ENCODE measurements at regions not wholly inside any gene's neighbourhood (a gene's known extent, or its start where the extent isn't known, plus 50 kb on each side); places are given as distances from the start of the nearest gene placed in this dataset.

DNA sequence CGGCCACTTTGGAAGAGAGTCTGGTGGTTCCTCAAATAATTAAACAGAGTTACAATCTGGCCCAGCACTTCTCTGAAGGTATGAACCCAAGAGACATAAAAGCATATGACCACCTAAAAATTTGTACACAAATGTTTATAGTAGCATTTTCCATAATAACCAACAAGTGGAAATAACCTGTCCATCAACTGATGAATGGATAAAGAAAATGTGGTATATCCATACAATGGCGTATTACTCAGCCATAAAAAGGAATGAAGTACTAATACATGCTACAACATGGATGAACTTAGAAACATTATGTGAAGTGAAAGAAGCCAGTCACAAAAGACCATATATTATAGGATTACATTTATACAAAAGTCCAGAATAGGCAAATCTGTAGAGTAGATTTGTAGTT is 76.0 kb upstream of the RGPD5 start:
- H3K27ac ChIP-seq (ENCODE audit: low read depth, low read length, poor library complexity, severe bottlenecking): no peak overlapping the region
- H4K20me1 ChIP-seq (ENCODE audit: insufficient read depth, low read length): no peaks in the 10 kb centered on the region
- no peak overlapping the region for H2AFZ ChIP-seq (ENCODE audit: low read length)
- H3K9me2 ChIP-seq (ENCODE audit: insufficient read depth, low read length): no peaks in the 10 kb centered on the region
- H3K9me3 ChIP-seq (ENCODE audit: low read length): no peaks in the 10 kb centered on the region
- intact Hi-C loops (cut with micrococcal nuclease; ENCODE audit: unreplicated experiment): no loop called here
- CTCF ChIA-PET (ENCODE audit: unreplicated experiment): no interaction called here
- no peaks in the 10 kb centered on the region for H3K4me1 ChIP-seq (ENCODE audit: insufficient read depth, low read length, poor library complexity, severe bottlenecking)
- BruUV-seq (replicated peaks): no TSS peak
- no peak overlapping the region for H3K4me2 ChIP-seq (ENCODE audit: low read length)
- no peaks in the 10 kb centered on the region for H3K36me3 ChIP-seq (ENCODE audit: insufficient read depth, low read length)
- no peak overlapping the region for H3K4me3 ChIP-seq (ENCODE audit: low read depth, low read length, poor library complexity, severe bottlenecking)
- POLR2A ChIA-PET: no interaction called here
- TF ChIP-seq, protein P1, sequence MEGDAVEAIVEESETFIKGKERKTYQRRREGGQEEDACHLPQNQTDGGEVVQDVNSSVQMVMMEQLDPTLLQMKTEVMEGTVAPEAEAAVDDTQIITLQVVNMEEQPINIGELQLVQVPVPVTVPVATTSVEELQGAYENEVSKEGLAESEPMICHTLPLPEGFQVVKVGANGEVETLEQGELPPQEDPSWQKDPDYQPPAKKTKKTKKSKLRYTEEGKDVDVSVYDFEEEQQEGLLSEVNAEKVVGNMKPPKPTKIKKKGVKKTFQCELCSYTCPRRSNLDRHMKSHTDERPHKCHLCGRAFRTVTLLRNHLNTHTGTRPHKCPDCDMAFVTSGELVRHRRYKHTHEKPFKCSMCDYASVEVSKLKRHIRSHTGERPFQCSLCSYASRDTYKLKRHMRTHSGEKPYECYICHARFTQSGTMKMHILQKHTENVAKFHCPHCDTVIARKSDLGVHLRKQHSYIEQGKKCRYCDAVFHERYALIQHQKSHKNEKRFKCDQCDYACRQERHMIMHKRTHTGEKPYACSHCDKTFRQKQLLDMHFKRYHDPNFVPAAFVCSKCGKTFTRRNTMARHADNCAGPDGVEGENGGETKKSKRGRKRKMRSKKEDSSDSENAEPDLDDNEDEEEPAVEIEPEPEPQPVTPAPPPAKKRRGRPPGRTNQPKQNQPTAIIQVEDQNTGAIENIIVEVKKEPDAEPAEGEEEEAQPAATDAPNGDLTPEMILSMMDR (conservative IDR thresholded peaks at IDR 0.05; ENCODE audit: low read length): no peak
- TF ChIP-seq EZH2phosphoT487 (IDR thresholded peaks at IDR 0.05; ENCODE audit: borderline replicate concordance, low read depth, low read length): no peak
- H3K79me2 ChIP-seq (ENCODE audit: insufficient read depth, low read depth, low read length): no peaks in the 10 kb centered on the region
- no peak for DNase-seq (ENCODE audit: low spot score)

DNA sequence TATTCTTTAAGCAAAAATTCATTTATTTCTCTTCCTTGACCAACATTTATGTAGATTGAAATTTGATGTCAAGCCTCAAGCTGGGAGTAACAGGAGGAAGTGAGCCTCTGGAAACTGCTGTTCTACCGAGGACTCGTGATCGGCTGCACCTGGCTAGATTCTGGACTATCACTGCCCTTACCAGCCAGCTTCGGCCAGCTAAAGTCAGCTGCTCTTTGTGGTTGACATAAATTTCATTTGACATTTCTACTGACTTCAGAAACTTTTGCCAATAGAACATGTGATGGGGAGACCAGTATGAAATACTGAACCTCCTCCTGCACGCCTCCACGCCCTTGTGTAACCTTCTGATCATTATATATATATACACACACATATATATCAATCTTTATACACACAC is 74.2 kb upstream of the RGPD5 start:
- Histone ChIP-seq H3K36me3 (ENCODE audit: insufficient read depth, low read length) (no peaks in the 10 kb centered on the region), H2AFZ (ENCODE audit: low read length) (no peak overlapping the region), H3K4me3 (ENCODE audit: low read depth, low read length, poor library complexity, severe bottlenecking) (no peak overlapping the region), H3K4me1 (ENCODE audit: insufficient read depth, low read length, poor library complexity, severe bottlenecking) (no peaks in the 10 kb centered on the region), H3K4me2 (ENCODE audit: low read length) (no peak overlapping the region), H3K79me2 (ENCODE audit: insufficient read depth, low read depth, low read length) (no peaks in the 10 kb centered on the region), H4K20me1 (ENCODE audit: insufficient read depth, low read length) (no peaks in the 10 kb centered on the region), H3K27ac (ENCODE audit: low read depth, low read length, poor library complexity, severe bottlenecking) (no peak overlapping the region), H3K9me3 (ENCODE audit: low read length) (no peaks in the 10 kb centered on the region), H3K9me2 (ENCODE audit: insufficient read depth, low read length) (no peaks in the 10 kb centered on the region)
- ChIA-PET POLR2A (no interaction called here), CTCF (ENCODE audit: unreplicated experiment) (no interaction called here)
- DNase-seq (ENCODE audit: low spot score): no peak
- intact Hi-C loops (cut with micrococcal nuclease; ENCODE audit: unreplicated experiment): no loop called here
- TF ChIP-seq, protein P1 (conservative IDR thresholded peaks at IDR 0.05; ENCODE audit: low read length): no peak
- TF ChIP-seq EZH2phosphoT487 (IDR thresholded peaks at IDR 0.05; ENCODE audit: borderline replicate concordance, low read depth, low read length): no peak
- BruUV-seq (replicated peaks): no TSS peak

- no peaks in the 10 kb centered on the region for H3K36me3 ChIP-seq (ENCODE audit: insufficient read depth, low read length)
- no peak overlapping the region for H3K27ac ChIP-seq (ENCODE audit: low read depth, low read length, poor library complexity, severe bottlenecking)
- ChIA-PET CTCF (ENCODE audit: unreplicated experiment) (no interaction called here), POLR2A (no interaction called here)
- intact Hi-C loops (cut with micrococcal nuclease; ENCODE audit: unreplicated experiment): no loop called here
- H3K9me3 ChIP-seq (ENCODE audit: low read length): no peaks in the 10 kb centered on the region
- no TSS peak for BruUV-seq (replicated peaks)
- H3K79me2 ChIP-seq (ENCODE audit: insufficient read depth, low read depth, low read length): no peaks in the 10 kb centered on the region
- H3K4me3 ChIP-seq (ENCODE audit: low read depth, low read length, poor library complexity, severe bottlenecking): no peak overlapping the region
- no peaks in the 10 kb centered on the region for H4K20me1 ChIP-seq (ENCODE audit: insufficient read depth, low read length)
- TF ChIP-seq, protein P1 (conservative IDR thresholded peaks at IDR 0.05; ENCODE audit: low read length): no peak
- no peak for TF ChIP-seq EZH2phosphoT487 (IDR thresholded peaks at IDR 0.05; ENCODE audit: borderline replicate concordance, low read depth, low read length)
- DNase-seq (ENCODE audit: low spot score): no peak
- no peaks in the 10 kb centered on the region for H3K9me2 ChIP-seq (ENCODE audit: insufficient read depth, low read length)
- H3K4me1 ChIP-seq (ENCODE audit: insufficient read depth, low read length, poor library complexity, severe bottlenecking): no peaks in the 10 kb centered on the region
- H3K4me2 ChIP-seq (ENCODE audit: low read length): no peak overlapping the region
- no peak overlapping the region for H2AFZ ChIP-seq (ENCODE audit: low read length)
Observed at GRCh38 chr2:109720380-109721106, 73.6 kb upstream of the RGPD5 start.
